H1 (cell line): ENCODE measurements at regions not wholly inside any gene's neighbourhood (a gene's known extent, or its start where the extent isn't known, plus 50 kb on each side); places are given as distances from the start of the nearest gene placed in this dataset.

Source experiments
- CTCF ChIA-PET: fragments of 300-600 bp; sonication (Branson Sonifier 250); formaldehyde crosslinking; loops from one replicate; lab custom pipeline; 2021; ENCODE audit not compliant: partially characterized antibody; lab: Charles Lee
- POLR2A ChIA-PET: fragments of 300-600 bp; sonication (Branson Sonifier 250); formaldehyde crosslinking; loops from one replicate; lab custom pipeline; 2021; ENCODE audit warnings: inconsistent platforms; ENCODE audit not compliant: partially characterized antibody; lab: Charles Lee
- DNase-seq, 2 experiments: peaks; one replicate each; pipeline versions ENCODE4 v3.0.0 to v3.0.0-alpha.2; 2010 to 2022; ENCODE audit warnings: low spot score in 2 of 2, low read depth in 1 of 2, mixed read lengths in 1 of 2
- FAIRE-seq: peaks from 2 replicates; lab custom pipeline; 2011; peaks lifted over from hg19 to GRCh38; lab: Jason Lieb, UNC
- H2AFZ ChIP-seq: 2 replicates; pipeline ENCODE4 v1.8.1; 2012; ENCODE audit warnings: low read length, inconsistent platforms
- H2AK5ac ChIP-seq: 2 replicates; pipeline ENCODE4 v1.6.1; 2013; ENCODE audit warnings: low read depth, low read length
- H2BK120ac ChIP-seq: replicated peaks from 2 replicates; pipeline ENCODE3; 2013; ENCODE audit warnings: low read depth, low read length, inconsistent platforms
- H2BK12ac ChIP-seq: 2 replicates; pipeline ENCODE4 v1.6.1; 2013; ENCODE audit warnings: low read depth, low read length
- H2BK15ac ChIP-seq: 2 replicates; pipeline ENCODE4 v1.6.1; 2013; ENCODE audit warnings: low read length
- H2BK20ac ChIP-seq: 2 replicates; pipeline ENCODE4 v1.6.1; 2013; ENCODE audit warnings: low read length
- H2BK5ac ChIP-seq: 2 replicates; pipeline ENCODE4 v1.6.1; 2013; ENCODE audit warnings: low read depth, low read length
- H3K14ac ChIP-seq: 2 replicates; pipeline ENCODE4 v1.6.1; 2013; ENCODE audit warnings: inconsistent platforms; ENCODE audit not compliant: insufficient read length
- H3K18ac ChIP-seq: 2 replicates; pipeline ENCODE4 v1.6.1; 2013; ENCODE audit warnings: low read length; ENCODE audit errors: extremely low read depth
- H3K23ac ChIP-seq: 2 replicates; pipeline ENCODE4 v1.6.1; 2013; ENCODE audit warnings: inconsistent platforms; ENCODE audit not compliant: insufficient read length
- H3K23me2 ChIP-seq: 2 replicates; pipeline ENCODE4 v1.6.1; 2013; ENCODE audit warnings: low read depth, low read length
- H3K27ac ChIP-seq: 2 replicates; pipeline ENCODE4 v1.6.1; 2011; ENCODE audit warnings: low read depth, low read length, inconsistent platforms
- H3K27me3 ChIP-seq, 4 experiments: replicated peaks in 1 of 4; 1 replicate in 1 of 4; 2 replicates in 3 of 4; pipeline versions ENCODE4 v1.6.1 to v1.8.1; 2011 to 2013; ENCODE audit warnings: low read length in 3 of 4, mild to moderate bottlenecking in 3 of 4, inconsistent platforms in 2 of 4, mixed read lengths in 2 of 4, moderate library complexity in 1 of 4; ENCODE audit not compliant: control insufficient read depth in 3 of 4, insufficient read depth in 3 of 4; ENCODE audit errors: extremely low read depth in 1 of 4
- H3K36me3 ChIP-seq, 4 experiments: 2 replicates each; pipeline versions ENCODE4 v1.6.1 to v1.8.1; 2011 to 2013; ENCODE audit warnings: mild to moderate bottlenecking in 4 of 4, low read length in 3 of 4, moderate library complexity in 2 of 4, control low read depth in 1 of 4, inconsistent platforms in 1 of 4; ENCODE audit not compliant: insufficient read depth in 4 of 4, control insufficient read depth in 2 of 4
- H3K4ac ChIP-seq: replicated peaks from 2 replicates; pipeline ENCODE3; 2013; ENCODE audit warnings: low read length, low read depth, mixed read lengths, inconsistent platforms; ENCODE audit not compliant: insufficient read length
- H3K4me1 ChIP-seq, 4 experiments: replicated peaks in 1 of 4; 1 replicate in 1 of 4; 2 replicates in 3 of 4; pipeline versions ENCODE4 v1.6.1 to v1.8.1; 2011 to 2013; ENCODE audit warnings: low read length in 3 of 4, inconsistent platforms in 2 of 4, mixed read lengths in 1 of 4; ENCODE audit not compliant: insufficient read depth in 4 of 4, control insufficient read depth in 3 of 4
- H3K4me2 ChIP-seq, 2 experiments: 2 replicates each; pipeline versions ENCODE4 v1.6.1 to v1.8.1; 2011 to 2013; ENCODE audit warnings: low read depth in 2 of 2, low read length in 2 of 2, control low read depth in 1 of 2, inconsistent platforms in 1 of 2, mild to moderate bottlenecking in 1 of 2; ENCODE audit not compliant: insufficient read depth in 1 of 2
- H3K4me3 ChIP-seq, 4 experiments: fragments of 200-600, 300-600 bp in 1 of 4; sonication (generic), shearing (Covaris generic), sonication (Bioruptor Twin) in 1 of 4; 2 replicates each; pipeline versions ENCODE4 v1.5.1 to v1.8.1; 2011 to 2016; ENCODE audit warnings: low read length in 4 of 4, low read depth in 3 of 4, control low read depth in 2 of 4, inconsistent platforms in 2 of 4, mild to moderate bottlenecking in 2 of 4, mixed read lengths in 1 of 4, moderate library complexity in 1 of 4; ENCODE audit not compliant: insufficient read depth in 2 of 4; ENCODE audit errors: extremely low read depth in 1 of 4
- H3K56ac ChIP-seq: replicated peaks from 2 replicates; pipeline ENCODE3; 2013; ENCODE audit warnings: low read depth, mild to moderate bottlenecking, mixed read lengths, low read length, inconsistent platforms; ENCODE audit not compliant: insufficient read length
- H3K79me1 ChIP-seq: 2 replicates; pipeline ENCODE4 v1.6.1; 2013; ENCODE audit warnings: low read depth, low read length, control low read depth
- H3K79me2 ChIP-seq, 2 experiments: 2 replicates each; pipeline versions ENCODE4 v1.6.1 to v1.8.1; 2012 to 2013; ENCODE audit warnings: low read length in 2 of 2, mild to moderate bottlenecking in 2 of 2, inconsistent platforms in 1 of 2; ENCODE audit not compliant: insufficient read depth in 2 of 2, control insufficient read depth in 1 of 2
- H3K9ac ChIP-seq, 4 experiments: replicated peaks in 1 of 4; 1 replicate in 1 of 4; 2 replicates in 3 of 4; pipeline versions ENCODE4 v1.6.1 to v1.8.1; 2011 to 2013; ENCODE audit warnings: low read depth in 3 of 4, low read length in 3 of 4, control low read depth in 2 of 4, mild to moderate bottlenecking in 2 of 4, moderate library complexity in 2 of 4, inconsistent platforms in 1 of 4; ENCODE audit errors: extremely low read depth in 1 of 4
- H3K9me3 ChIP-seq, 2 experiments: 2 replicates each; pipeline versions ENCODE4 v1.6.1 to v1.8.1; 2012 to 2013; ENCODE audit warnings: mild to moderate bottlenecking in 2 of 2, moderate library complexity in 2 of 2, control low read depth in 1 of 2, inconsistent platforms in 1 of 2, low read depth in 1 of 2, low read length in 1 of 2, mixed read lengths in 1 of 2; ENCODE audit not compliant: insufficient read depth in 2 of 2
- H4K20me1 ChIP-seq, 2 experiments: replicated peaks in 1 of 2; 2 replicates each; pipeline versions ENCODE3 to v1.8.1; 2011 to 2013; ENCODE audit warnings: inconsistent platforms in 2 of 2, low read length in 2 of 2, mild to moderate bottlenecking in 1 of 2; ENCODE audit not compliant: insufficient read depth in 2 of 2, control insufficient read depth in 1 of 2
- H4K5ac ChIP-seq: 2 replicates; pipeline ENCODE4 v1.6.1; 2013; ENCODE audit warnings: low read length, low read depth, mixed read lengths, inconsistent platforms; ENCODE audit not compliant: insufficient read length
- H4K8ac ChIP-seq: 2 replicates; pipeline ENCODE4 v1.8.0; 2013; ENCODE audit warnings: mild to moderate bottlenecking, moderate library complexity, low read length, inconsistent platforms; ENCODE audit not compliant: insufficient read depth; ENCODE audit errors: extremely low read depth
- H4K91ac ChIP-seq: replicated peaks from 2 replicates; pipeline ENCODE3; 2013; ENCODE audit warnings: low read length, mixed read lengths, inconsistent platforms; ENCODE audit not compliant: insufficient read length
- NANOG ChIP-seq: IDR thresholded peaks from 2 replicates; pipeline ENCODE4 v1.6.1; 2011; ENCODE audit warnings: low read length, low read depth, mild to moderate bottlenecking, inconsistent platforms; ENCODE audit not compliant: insufficient read depth, poor library complexity, severe bottlenecking
- RNF2 ChIP-seq: fragments of 200-900, 300-1000 bp; sonication (generic); IDR thresholded peaks from 2 replicates; pipeline ENCODE4 v1.7.1; 2016; ENCODE audit warnings: borderline replicate concordance, low read depth, mild to moderate bottlenecking, antibody characterized with exemption, low read length; ENCODE audit not compliant: poor library complexity, severe bottlenecking; ENCODE audit errors: missing control alignments
- TAF1 ChIP-seq: IDR thresholded peaks from 2 replicates; pipeline ENCODE4 v1.6.1; 2011; ENCODE audit warnings: mild to moderate bottlenecking, low read depth, low read length
- WGBS, 2 experiments: shearing (Covaris generic) in 1 of 2; methylation state at CpG; one replicate each; pipeline versions ENCODE4 v1.1.6 to v1.1.7; 2013 to 2015; ENCODE audit warnings: low lambda C conversion rate in 2 of 2, mixed read lengths in 2 of 2, inconsistent platforms in 1 of 2, low coverage in 1 of 2, missing lambda C conversion rate in 1 of 2; ENCODE audit not compliant: insufficient replicate concordance in 2 of 2, insufficient coverage in 1 of 2, insufficient read length in 1 of 2; ENCODE audit errors: extremely low coverage in 1 of 2, missing lambda C conversion rate in 1 of 2; 5-methylcytosine and 5-hydroxymethylcytosine counted together

DNA sequence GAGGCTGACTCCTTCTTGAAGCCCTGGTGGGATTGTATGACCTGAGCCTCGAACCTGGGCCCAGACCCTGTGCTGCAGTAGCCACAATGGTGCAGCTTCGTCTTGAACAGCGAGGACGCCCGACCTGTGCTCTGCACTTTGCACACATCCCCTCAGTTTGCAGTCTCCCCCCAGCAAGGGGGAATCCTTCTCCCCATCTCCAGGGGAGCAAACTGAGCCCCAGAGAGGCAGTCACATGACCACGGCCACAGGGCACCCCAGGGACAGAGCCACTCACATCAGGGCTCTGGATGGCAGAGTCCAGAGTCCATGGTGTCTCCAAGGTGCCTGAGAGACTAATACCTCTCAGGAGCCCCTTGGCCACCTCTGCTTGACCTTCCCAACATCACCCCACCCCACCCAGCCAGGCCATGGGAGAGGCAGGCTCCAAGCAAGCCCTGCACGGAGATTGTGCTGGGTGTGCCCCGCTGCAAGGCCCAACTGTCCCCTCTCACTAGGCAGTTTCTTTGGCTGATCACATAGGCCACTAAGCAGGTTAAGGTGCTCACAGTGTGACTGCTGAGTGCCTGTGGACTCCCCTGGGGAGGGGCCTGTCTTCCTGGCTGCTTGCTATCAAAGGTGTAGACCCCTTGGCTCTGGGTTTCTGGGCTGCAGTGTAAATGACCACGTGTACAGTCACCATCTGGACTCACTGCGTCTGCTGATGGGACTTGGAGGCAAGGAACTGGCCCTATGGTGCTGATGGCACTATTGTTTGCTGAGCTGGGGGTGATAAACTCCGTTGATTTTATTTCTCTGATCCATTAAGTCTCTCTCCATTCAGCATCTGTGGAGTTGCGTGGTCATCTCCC, 398.1 kb downstream of the MATN1 start:
- Histone ChIP-seq H3K56ac (no peak overlapping the region), H3K23ac (no peak overlapping the region), H4K8ac (no peak overlapping the region), H3K4me3 (no peak overlapping the region), H3K4me2 (no peak overlapping the region), H4K91ac (no peak overlapping the region)
- POLR2A ChIA-PET = no interaction called here
- TF ChIP-seq TAF1 (no peak), RNF2 (no peak), NANOG (no peak)
- TF ChIP-seq, all 59 proteins: peak for 0
- Histone ChIP-seq H3K18ac (no peak overlapping the region), H3K79me2 (no peaks in the 10 kb centered on the region), H3K9ac (no peak overlapping the region), H4K20me1 (no peaks in the 10 kb centered on the region), H3K79me1 (no peaks in the 10 kb centered on the region), H2BK12ac (no peak overlapping the region), H3K27ac (no peak overlapping the region), H2BK120ac (no peak overlapping the region), H3K23me2 (no peaks in the 10 kb centered on the region), H2AK5ac (no peak overlapping the region), H3K9me3 (no peaks in the 10 kb centered on the region), H3K14ac (no peak overlapping the region), H3K36me3 (no peaks in the 10 kb centered on the region), H2BK5ac (no peak overlapping the region), H2BK20ac (no peak overlapping the region), H2AFZ (no peak overlapping the region), H3K4me1 (no peaks in the 10 kb centered on the region; a peak in 1 of 7 replicates), H3K27me3 (no peaks in the 10 kb centered on the region), H3K4ac (no peak overlapping the region), H2BK15ac (no peak overlapping the region), H4K5ac (no peak overlapping the region)
- FAIRE-seq = no peak
- peak in 1 of 2 experiments; percentile 22 for DNase-seq
- 92% methylated on average over 12 of the region's 12 CpGs; no CpG with 5 or more reads in 1 of the 2 experiments for WGBS, 2 experiments
- CTCF ChIA-PET = interaction anchor here (0.8 to 1.1 kb wide), 2 partner anchors 9 to 12 kb away, joined by 3 read pairs; no protein-coding TSS in a partner anchor
